Progenitor cell of endocrine pancreas (in vitro differentiated cells): ENCODE measurements at regions not wholly inside any gene's neighbourhood (a gene's known extent, or its start where the extent isn't known, plus 50 kb on each side); places are given as distances from the start of the nearest gene placed in this dataset.

ENCODE experiments used
- DNase-seq: peaks from one replicate; pipeline ENCODE4 v3.0.0; 2021; ENCODE audit warnings: low spot score; ENCODE audit not compliant: unreplicated experiment
- H3K27ac Mint-ChIP-seq: 2 replicates; pipeline ENCODE4 v1.8.0; 2021; ENCODE audit warnings: mild to moderate bottlenecking, moderate library complexity, mixed read lengths
- H3K27me3 Mint-ChIP-seq: 2 replicates; pipeline ENCODE4 v1.8.0; 2021; ENCODE audit warnings: mixed read lengths
- H3K36me3 Mint-ChIP-seq: 2 replicates; pipeline ENCODE4 v1.8.0; 2022; ENCODE audit warnings: mixed read lengths; ENCODE audit not compliant: insufficient read depth
- H3K4me1 Mint-ChIP-seq: 2 replicates; pipeline ENCODE4 v1.8.0; 2021; ENCODE audit warnings: low read depth, mixed read lengths
- H3K4me3 Mint-ChIP-seq: 2 replicates; pipeline ENCODE4 v1.8.0; 2021; ENCODE audit warnings: low read depth, mild to moderate bottlenecking, moderate library complexity, mixed read lengths
- H3K9me3 Mint-ChIP-seq: 2 replicates; pipeline ENCODE4 v1.8.0; 2021; ENCODE audit warnings: low read depth, mixed read lengths
- TF ChIP-seq, protein P1 (sequence below): fragments of 200-600 bp; sonication (generic); IDR thresholded peaks from one replicate; pipeline ENCODE4 v1.5.0; 2021; ENCODE audit warnings: antibody characterized with exemption, mild to moderate bottlenecking; ENCODE audit not compliant: unreplicated experiment

- H3K36me3 Mint-ChIP-seq = no peaks in the 10 kb centered on the region
- H3K27me3 Mint-ChIP-seq = no peaks in the 10 kb centered on the region
- no peak for DNase-seq
- H3K4me1 Mint-ChIP-seq = peaks cover 2% of the 10 kb centered on the region
- TF ChIP-seq, protein P1, sequence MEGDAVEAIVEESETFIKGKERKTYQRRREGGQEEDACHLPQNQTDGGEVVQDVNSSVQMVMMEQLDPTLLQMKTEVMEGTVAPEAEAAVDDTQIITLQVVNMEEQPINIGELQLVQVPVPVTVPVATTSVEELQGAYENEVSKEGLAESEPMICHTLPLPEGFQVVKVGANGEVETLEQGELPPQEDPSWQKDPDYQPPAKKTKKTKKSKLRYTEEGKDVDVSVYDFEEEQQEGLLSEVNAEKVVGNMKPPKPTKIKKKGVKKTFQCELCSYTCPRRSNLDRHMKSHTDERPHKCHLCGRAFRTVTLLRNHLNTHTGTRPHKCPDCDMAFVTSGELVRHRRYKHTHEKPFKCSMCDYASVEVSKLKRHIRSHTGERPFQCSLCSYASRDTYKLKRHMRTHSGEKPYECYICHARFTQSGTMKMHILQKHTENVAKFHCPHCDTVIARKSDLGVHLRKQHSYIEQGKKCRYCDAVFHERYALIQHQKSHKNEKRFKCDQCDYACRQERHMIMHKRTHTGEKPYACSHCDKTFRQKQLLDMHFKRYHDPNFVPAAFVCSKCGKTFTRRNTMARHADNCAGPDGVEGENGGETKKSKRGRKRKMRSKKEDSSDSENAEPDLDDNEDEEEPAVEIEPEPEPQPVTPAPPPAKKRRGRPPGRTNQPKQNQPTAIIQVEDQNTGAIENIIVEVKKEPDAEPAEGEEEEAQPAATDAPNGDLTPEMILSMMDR = no peak
- H3K27ac Mint-ChIP-seq = no peak overlapping the region
- H3K9me3 Mint-ChIP-seq = peaks cover 11% of the 10 kb centered on the region
- no peak overlapping the region for H3K4me3 Mint-ChIP-seq
Observed at GRCh38 chr3:13939206-13939605, 59.3 kb upstream of the WNT7A start.

DNA sequence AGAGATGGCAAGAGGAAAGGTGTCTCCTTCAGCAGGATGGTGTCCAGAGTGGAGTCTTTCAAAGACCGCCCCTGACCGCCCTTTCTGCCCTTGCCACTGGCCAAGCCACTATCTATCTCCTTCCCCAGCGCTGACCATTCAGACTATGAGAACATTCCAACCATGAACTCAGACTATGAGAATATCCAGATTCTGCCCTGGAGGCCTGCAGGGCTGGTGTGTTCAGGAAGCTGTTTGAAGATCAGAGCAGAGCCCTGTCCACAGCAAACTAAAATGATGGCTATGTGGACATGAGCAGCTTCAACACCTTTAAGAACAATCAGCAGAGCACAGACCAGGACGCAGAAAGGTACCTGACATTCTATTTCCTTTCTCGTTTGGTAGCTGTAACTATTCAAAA, 57.3 kb upstream of the WNT7A start:
- H3K36me3 Mint-ChIP-seq = no peaks in the 10 kb centered on the region
- H3K9me3 Mint-ChIP-seq = no peaks in the 10 kb centered on the region
- H3K4me3 Mint-ChIP-seq = no peak overlapping the region
- no peak overlapping the region for H3K27ac Mint-ChIP-seq
- peaks cover 2% of the 10 kb centered on the region for H3K4me1 Mint-ChIP-seq
- DNase-seq = no peak
- TF ChIP-seq, protein P1 = no peak
- no peaks in the 10 kb centered on the region for H3K27me3 Mint-ChIP-seq

DNA sequence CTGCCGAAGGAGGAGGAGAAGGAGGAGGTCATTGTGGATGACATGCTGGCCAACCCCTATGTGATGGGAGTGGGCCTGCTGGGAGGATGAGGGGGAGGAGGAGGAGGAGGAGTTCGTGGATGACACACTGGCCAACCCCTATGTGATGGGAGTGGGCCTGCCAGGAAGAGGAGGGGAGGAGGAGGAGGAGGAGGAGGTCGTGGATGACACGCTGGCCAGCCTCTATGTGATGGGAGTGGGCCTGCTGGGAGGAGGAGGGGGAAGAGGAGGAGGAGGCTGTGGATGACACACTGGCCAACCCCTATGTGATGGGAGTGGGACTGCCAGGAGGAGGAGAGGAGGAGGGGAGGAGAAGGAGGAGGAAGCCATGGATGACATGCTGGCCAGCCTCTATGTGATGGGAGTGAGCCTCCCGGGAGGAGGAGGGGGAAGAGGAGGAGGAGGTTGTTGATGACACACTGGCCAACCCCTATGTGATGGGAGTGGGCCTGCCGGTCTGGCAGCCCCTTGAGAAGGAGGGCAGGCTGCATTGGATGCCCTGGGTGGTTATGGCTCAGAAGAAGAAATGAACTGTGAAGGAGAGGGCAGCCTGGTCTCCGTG, 55.7 kb upstream of the WNT7A start:
- Mint-ChIP-seq H3K4me3 (no peak overlapping the region), H3K4me1 (peaks cover 2% of the 10 kb centered on the region), H3K36me3 (no peaks in the 10 kb centered on the region), H3K27ac (no peak overlapping the region), H3K27me3 (peaks cover 3% of the 10 kb centered on the region), H3K9me3 (no peaks in the 10 kb centered on the region)
- TF ChIP-seq, protein P1 = no peak
- DNase-seq = no peak

DNA sequence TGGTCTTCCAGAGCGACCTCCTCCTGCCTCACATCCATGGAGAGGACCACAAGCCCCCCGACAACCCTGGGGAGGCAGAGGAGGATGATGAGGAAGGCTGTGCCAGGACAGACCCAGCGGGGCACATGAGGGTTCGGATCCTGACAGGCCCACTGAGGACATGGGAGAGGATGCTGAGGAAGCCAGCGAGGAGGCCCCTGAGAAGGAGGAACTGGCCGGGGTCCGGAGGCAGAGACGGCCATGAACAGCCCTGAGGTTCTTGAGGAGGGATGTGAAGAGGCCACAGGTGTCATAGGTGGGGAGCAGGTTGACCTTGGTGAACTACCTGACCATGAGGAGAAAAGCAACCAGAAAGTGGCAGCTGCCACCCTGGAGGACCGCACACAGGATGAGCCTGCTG, 54.9 kb upstream of the WNT7A start:
- no peak overlapping the region for H3K27ac Mint-ChIP-seq
- DNase-seq = no peak
- no peaks in the 10 kb centered on the region for H3K9me3 Mint-ChIP-seq
- H3K36me3 Mint-ChIP-seq = no peaks in the 10 kb centered on the region
- peaks cover 3% of the 10 kb centered on the region for H3K27me3 Mint-ChIP-seq
- H3K4me3 Mint-ChIP-seq = no peak overlapping the region
- TF ChIP-seq, protein P1 = no peak
- H3K4me1 Mint-ChIP-seq = peaks cover 2% of the 10 kb centered on the region

- Mint-ChIP-seq H3K27ac (no peak overlapping the region), H3K27me3 (peaks cover 3% of the 10 kb centered on the region), H3K36me3 (no peaks in the 10 kb centered on the region), H3K4me1 (no peaks in the 10 kb centered on the region), H3K4me3 (no peak overlapping the region), H3K9me3 (no peaks in the 10 kb centered on the region)
- TF ChIP-seq, protein P1 = no peak
- no peak for DNase-seq
Observed at GRCh38 chr3:13934315-13934714, 54.4 kb upstream of the WNT7A start.
